Adrenal gland (tissue), 9 donors: ENCODE measurements at regions not wholly inside any gene's neighbourhood (a gene's known extent, or its start where the extent isn't known, plus 50 kb on each side); places are given as distances from the start of the nearest gene placed in this dataset.
"Not testable (repeated sequence)": the region's sequence is repeated elsewhere in the genome, so short reads cannot be mapped to it uniquely, and the experiment has no call there.

Experiments
- DNase-seq, 7 donors: peaks; one replicate each; pipeline ENCODE4 v3.0.0-alpha.2; 2019 to 2020
- H3K27ac ChIP-seq, 5 donors: fragments of 200-600 bp; sonication (generic) in 4 of 5; 1 replicate in 3 of 5; 2 replicates in 2 of 5; pipeline versions ENCODE4 v1.5.1 to v1.8.0; 2016 to 2020; ENCODE audit warnings: mild to moderate bottlenecking in 1 of 5
- H3K27me3 ChIP-seq: fragments of 200-600 bp; 2 replicates; pipeline ENCODE4 v1.8.0; 2021
- H3K36me3 ChIP-seq, 2 donors: fragments of 200-600 bp; replicated peaks in 1 of 2; 1 replicate in 1 of 2; 2 replicates in 1 of 2; pipeline versions ENCODE4 v1.5.1 to v1.8.0; 2018 to 2022
- H3K4me1 ChIP-seq, 2 donors: fragments of 200-600 bp; replicated peaks in 1 of 2; 1 replicate in 1 of 2; 2 replicates in 1 of 2; pipeline versions ENCODE4 v1.5.1 to v1.8.0; 2018 to 2021
- H3K4me3 ChIP-seq, 4 donors: fragments of 200-600 bp; sonication (generic) in 3 of 4; one replicate each; pipeline ENCODE4 v1.5.1; 2016 to 2018
- H3K9me3 ChIP-seq, 3 donors: fragments of 200-600 bp; sonication (generic) in 1 of 3; replicated peaks in 1 of 3; 1 replicate in 2 of 3; 2 replicates in 1 of 3; pipeline versions ENCODE4 v1.5.1 to v1.8.0; 2016 to 2021
- POLR2A ChIP-seq, 2 donors: fragments of 450-650 bp; IDR thresholded peaks; one replicate each; pipeline ENCODE4 v1.6.1; 2017; ENCODE audit warnings: antibody characterized with exemption in 2 of 2, mild to moderate bottlenecking in 2 of 2, moderate library complexity in 1 of 2
- WGBS, 4 donors: extraction: QIAGEN DNeasy Blood & Tissue Kit in 2 of 4; methylation state at CpG; one replicate each; pipeline versions ENCODE4 v1.1.5 to v1.1.7; 2013 to 2017; 5-methylcytosine and 5-hydroxymethylcytosine counted together
- intact Hi-C, 2 donors: fragments of 100-400 bp; cut with DNase I; formaldehyde crosslinking; loops; one replicate each; pipeline versions ENCODE4 v1.14.1 to v1.15.0; 2022 to 2023
- TF ChIP-seq, protein P1 (sequence below), 6 experiments: fragments of 450-650 bp in 4 of 6; fragments of 200-600 bp in 2 of 6; sonication (generic) in 1 of 6; IDR thresholded peaks; 1 replicate in 5 of 6; 2 replicates in 1 of 6; pipeline versions ENCODE4 v1.5.1 to v1.8.0; 2016 to 2021; ENCODE audit warnings: antibody characterized with exemption in 6 of 6, mild to moderate bottlenecking in 2 of 6, moderate library complexity in 1 of 6
- donor health status: healthy with polysubstance abuse.
- donor health status: Bipolar disorder and iron deficiency.
- donor health status: DM: yes; HTN: yes; CAD: no.
- donor health status: DM: no; HTN: no; CAD: no.
- donor health status: DM: no; HTN: no; CAD: no.

DNA sequence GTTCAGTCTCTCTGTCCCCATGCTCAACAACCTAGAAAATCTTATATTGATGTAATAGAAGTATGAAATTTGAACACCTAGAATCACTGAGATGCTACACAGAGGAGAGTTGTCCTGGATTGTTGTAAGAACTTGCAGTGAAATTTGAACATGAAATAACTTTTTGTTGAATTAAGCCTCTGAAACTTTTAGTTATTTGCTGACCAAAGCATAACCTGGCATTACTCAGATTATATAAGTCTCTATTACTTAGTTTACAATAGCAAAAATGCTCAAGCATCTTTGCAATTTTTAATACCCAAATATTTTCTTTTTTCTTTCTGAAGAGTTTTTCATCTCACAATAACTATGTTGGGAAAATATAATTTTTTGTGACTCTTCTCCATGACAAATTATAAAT lies 630.7 kb upstream of the ACO1 start:
- no peak for TF ChIP-seq POLR2A (IDR thresholded peaks at IDR 0.05)
- H3K9me3 ChIP-seq, result no peaks in the 10 kb centered on the region
- DNase-seq, result no peak
- no peaks in the 10 kb centered on the region for H3K27me3 ChIP-seq
- intact Hi-C loops, result no loop called here
- no peak overlapping the region for H3K27ac ChIP-seq
- H3K4me3 ChIP-seq, result no peak overlapping the region
- no peaks in the 10 kb centered on the region for H3K36me3 ChIP-seq
- H3K4me1 ChIP-seq, result no peaks in the 10 kb centered on the region

GRCh38 chr9:31759703-31760102 lies 624.7 kb upstream of the ACO1 start:
- TF ChIP-seq, protein P1, sequence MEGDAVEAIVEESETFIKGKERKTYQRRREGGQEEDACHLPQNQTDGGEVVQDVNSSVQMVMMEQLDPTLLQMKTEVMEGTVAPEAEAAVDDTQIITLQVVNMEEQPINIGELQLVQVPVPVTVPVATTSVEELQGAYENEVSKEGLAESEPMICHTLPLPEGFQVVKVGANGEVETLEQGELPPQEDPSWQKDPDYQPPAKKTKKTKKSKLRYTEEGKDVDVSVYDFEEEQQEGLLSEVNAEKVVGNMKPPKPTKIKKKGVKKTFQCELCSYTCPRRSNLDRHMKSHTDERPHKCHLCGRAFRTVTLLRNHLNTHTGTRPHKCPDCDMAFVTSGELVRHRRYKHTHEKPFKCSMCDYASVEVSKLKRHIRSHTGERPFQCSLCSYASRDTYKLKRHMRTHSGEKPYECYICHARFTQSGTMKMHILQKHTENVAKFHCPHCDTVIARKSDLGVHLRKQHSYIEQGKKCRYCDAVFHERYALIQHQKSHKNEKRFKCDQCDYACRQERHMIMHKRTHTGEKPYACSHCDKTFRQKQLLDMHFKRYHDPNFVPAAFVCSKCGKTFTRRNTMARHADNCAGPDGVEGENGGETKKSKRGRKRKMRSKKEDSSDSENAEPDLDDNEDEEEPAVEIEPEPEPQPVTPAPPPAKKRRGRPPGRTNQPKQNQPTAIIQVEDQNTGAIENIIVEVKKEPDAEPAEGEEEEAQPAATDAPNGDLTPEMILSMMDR (IDR thresholded peaks at IDR 0.05), result no peak
- TF ChIP-seq POLR2A (IDR thresholded peaks at IDR 0.05), result no peak
- intact Hi-C loops, result loop anchor here in 1 of 2 donors (10.0 kb wide), 1 partner anchor 65 kb away; no protein-coding TSS in a partner anchor
- WGBS, 4 donors, result 72 to 75% (median 73%) methylated on average over 3 of the region's 3 CpGs
- no peak for DNase-seq
- no peak overlapping the region for H3K27ac ChIP-seq
- H3K4me3 ChIP-seq, result no peak overlapping the region
- no peaks in the 10 kb centered on the region for H3K4me1 ChIP-seq
- H3K27me3 ChIP-seq, result no peaks in the 10 kb centered on the region
- H3K9me3 ChIP-seq, result no peaks in the 10 kb centered on the region
- H3K36me3 ChIP-seq, result no peaks in the 10 kb centered on the region

GRCh38 chr9:31774021-31774420 lies 610.4 kb upstream of the ACO1 start:
- H3K36me3 ChIP-seq, H3K27ac ChIP-seq, H3K27me3 ChIP-seq, DNase-seq, H3K9me3 ChIP-seq, H3K4me1 ChIP-seq, intact Hi-C loops, H3K4me3 ChIP-seq: not testable (repeated sequence)
- WGBS, 4 donors, result 63 to 90% (median 79%) methylated on average over 3 of the region's 3 CpGs

DNA sequence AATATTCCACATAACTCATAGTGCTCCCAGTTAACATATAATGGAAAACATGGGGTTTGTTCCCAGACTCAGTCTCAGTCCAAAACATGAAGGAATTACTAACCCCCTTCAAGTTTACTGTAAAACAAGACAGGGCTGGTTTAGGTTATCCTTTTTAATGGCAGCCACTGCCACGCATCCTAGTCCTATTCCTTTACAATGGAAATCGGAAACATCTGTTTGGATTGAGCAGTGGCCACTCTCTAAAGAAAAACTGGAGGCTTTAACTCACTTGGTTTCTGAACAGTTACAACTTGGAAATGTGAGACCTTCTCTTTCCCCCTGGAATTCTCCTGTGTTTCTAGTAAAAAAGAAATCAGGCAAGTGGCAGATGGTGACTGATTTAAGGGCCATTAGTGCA lies 609.9 kb upstream of the ACO1 start:
- Histone ChIP-seq H3K36me3 (peaks cover 0 to 2% of the 10 kb centered on the region in 2 donors), H3K27me3 (no peaks in the 10 kb centered on the region), H3K4me3 (no peak overlapping the region), H3K9me3 (no peaks in the 10 kb centered on the region), H3K27ac (no peak overlapping the region), H3K4me1 (peaks cover 3 to 7% of the 10 kb centered on the region in 2 donors)
- TF ChIP-seq, protein P1 (IDR thresholded peaks at IDR 0.05), result no peak
- no peak for TF ChIP-seq POLR2A (IDR thresholded peaks at IDR 0.05)
- no peak for DNase-seq
- WGBS, 4 donors, result 89 to 96% (median 92%) methylated on average over 2 of the region's 2 CpGs
- intact Hi-C loops, result no loop called here

DNA sequence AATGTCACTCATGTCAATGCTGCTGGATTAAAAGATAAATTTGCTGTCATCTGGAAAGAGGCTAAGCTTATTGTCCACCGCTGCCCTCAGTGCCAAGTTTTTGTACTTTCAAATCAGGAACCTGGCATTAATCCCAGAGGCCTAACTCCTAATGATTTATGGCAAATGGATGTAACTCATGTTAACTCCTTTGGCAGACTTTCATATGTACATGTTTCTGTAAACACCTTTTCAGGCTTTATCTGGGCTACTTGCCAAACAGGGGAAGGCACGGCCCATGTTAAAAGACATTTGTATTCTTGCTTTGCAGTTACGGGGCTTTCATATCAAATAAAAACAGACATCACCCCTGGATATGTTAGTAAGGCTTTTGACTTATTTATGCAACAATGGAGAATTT lies 608.0 kb upstream of the ACO1 start:
- TF ChIP-seq, protein P1 (IDR thresholded peaks at IDR 0.05), result no peak
- no peak for TF ChIP-seq POLR2A (IDR thresholded peaks at IDR 0.05)
- Histone ChIP-seq H3K36me3 (peaks cover 0 to 3% of the 10 kb centered on the region in 2 donors), H3K27ac (no peak overlapping the region), H3K27me3 (no peaks in the 10 kb centered on the region), H3K4me3 (no peak overlapping the region), H3K9me3 (no peaks in the 10 kb centered on the region), H3K4me1 (peaks cover 3 to 7% of the 10 kb centered on the region in 2 donors)
- WGBS, 4 donors, result 7 to 21% (median 11%) methylated on average over 3 of the region's 3 CpGs
- intact Hi-C loops, result no loop called here
- DNase-seq, result peak; percentile 24 to 63 (median 47)
